GM19328 (cell line): ENCODE measurements at regions not wholly inside any gene's neighbourhood (a gene's known extent, or its start where the extent isn't known, plus 50 kb on each side); places are given as distances from the start of the nearest gene placed in this dataset.

Experiments used
- ATAC-seq: cut with Tn5 transposase; IDR thresholded peaks from one replicate; pipeline ENCODE4 v1.9.1; 2021; ENCODE audit warnings: mild to moderate bottlenecking, moderate library complexity; ENCODE audit not compliant: unreplicated experiment

DNA sequence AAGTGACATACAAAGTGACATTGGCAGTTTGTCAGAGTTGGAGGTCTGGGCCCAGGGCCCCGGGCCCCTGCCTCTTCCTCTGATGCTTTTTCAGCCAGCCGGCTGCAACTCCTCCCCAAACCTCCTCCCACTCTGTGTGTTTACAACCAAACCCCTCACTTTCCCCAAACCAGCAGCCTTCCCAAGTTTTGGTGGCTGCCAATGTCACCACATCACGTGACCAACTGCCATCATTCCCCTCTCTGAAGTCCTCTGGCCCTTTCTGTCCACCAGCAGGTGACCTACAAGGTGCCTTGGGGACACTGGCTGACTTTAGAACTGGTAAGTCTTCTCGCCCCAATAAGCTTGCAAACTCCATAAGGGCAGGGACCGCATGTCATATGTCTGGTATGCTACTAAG lies 357.7 kb downstream of the BCOR start:
- no peak for ATAC-seq

GRCh38 chrX:39741904-39742303 lies 355.9 kb downstream of the BCOR start:
- ATAC-seq, result no peak

GRCh38 chrX:39745818-39746217 lies 351.9 kb downstream of the BCOR start:
- ATAC-seq, result no peak

DNA sequence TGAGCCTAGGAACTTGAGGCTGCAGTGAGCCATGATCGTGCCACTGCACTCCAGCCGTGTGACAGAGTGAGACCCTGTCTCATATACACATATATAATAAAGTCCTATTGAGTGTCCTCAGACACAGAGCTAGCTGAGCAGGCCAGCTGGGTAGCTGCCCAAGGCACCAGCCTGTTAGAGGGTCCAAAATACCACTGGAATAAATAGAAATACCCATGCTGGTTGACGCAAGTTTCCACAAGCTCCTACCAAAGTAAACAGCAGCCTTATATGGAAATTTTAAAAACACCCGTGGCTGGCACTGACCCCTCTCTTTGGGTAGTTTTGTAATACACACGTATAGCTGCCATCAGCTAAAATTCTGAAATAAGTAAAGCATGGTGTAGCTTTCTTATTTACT lies 348.6 kb downstream of the BCOR start:
- ATAC-seq, result no peak

- ATAC-seq, result no peak
Measured at GRCh38 chrX:39749728-39750127, 348.0 kb downstream of the BCOR start.

DNA sequence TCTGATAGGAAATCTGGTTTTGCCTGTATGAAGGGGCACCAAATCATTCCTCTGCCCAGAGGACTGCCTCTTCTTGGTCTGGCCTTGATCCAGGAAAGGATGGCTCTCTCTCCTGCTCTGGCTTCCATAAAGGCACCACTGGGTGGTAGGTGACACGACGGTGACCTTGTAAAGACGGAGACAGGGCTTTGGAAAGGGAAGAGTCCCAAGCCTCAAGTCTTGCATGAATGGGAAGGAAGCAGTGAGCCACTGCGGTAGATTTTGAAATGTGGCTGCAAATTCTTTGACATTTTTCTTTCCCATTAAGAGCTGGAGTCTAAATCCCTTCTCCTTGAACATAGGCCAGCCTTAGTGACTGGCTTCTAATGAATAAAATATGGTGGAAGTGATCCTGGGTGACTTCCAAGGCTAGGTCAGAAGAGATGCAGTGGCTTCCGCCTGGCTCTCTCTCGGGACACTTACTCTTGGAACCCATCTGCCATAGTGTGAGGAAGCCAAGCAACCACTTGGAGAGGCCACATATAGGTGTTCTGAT lies 347.4 kb downstream of the BCOR start:
- ATAC-seq, result no peak

DNA sequence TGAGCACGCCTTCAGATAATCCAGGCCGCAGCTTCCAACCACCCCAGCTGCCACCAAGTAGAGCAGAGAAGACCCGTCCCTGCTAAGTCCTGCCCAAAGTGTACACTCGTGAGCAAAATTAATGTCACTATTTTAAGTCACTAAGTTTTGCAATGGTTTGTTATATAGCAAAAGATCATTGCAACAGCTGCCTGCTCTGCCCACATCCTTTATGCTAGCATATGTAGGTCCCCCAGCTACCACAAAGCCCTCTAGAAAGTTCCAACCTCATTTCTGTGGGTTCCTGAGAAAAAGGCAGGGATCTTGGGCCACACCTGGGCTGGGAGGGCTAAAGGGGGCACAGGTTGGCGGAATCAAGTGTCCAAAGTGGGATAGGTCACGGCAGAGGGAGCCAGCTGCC lies 346.9 kb downstream of the BCOR start:
- ATAC-seq, result no peak

DNA sequence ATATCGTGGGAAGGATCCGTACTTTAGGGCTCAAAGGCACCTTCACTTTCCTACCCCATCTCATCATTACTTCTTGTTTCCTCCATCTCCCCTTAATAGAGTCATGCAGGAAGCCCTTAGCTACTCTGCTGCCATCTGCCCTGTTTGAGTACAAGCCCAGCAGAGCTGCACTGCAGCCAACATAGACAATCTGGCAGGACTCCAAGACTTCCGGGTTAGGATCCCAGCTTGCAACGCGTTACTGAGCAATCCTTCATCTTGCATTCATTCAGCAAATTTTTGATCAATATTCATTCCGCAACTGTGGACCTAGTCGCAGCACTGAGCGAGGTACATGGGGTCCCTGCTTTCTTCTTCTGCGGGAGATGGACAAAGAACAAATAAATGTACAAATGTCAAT lies 344.9 kb downstream of the BCOR start:
- no peak for ATAC-seq

DNA sequence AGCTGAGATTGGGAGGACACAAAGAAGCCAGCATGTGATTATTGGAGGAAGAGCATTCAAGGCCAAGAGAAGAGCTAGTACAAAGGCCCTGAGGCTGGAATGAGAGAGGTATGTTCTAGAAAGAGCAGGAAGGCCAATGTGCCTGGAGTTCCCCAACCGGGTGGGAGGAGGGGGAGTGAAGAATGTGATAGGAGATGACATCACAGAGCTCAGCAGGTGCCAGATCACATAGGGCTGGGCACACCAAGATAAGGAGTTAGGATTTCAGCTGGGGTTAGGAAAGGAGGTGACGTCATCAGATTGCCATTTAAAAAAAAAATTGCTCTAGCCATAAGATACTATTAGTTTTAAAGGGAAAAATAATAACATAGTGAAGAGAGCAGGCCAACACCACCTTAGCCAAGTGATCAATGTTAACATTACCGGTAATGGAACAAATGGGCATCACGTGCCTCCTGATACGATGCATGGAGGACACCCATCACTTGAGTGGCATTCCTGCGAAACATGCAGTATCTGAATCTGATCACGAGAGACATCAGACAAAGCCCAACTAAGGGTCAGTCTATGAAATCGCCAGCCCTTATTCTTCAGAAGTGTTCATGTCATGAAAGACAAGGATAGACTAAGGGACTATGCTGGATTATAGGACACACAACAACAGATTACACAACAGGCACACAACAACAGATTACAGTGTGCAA lies 344.3 kb downstream of the BCOR start:
- ATAC-seq, result no peak

DNA sequence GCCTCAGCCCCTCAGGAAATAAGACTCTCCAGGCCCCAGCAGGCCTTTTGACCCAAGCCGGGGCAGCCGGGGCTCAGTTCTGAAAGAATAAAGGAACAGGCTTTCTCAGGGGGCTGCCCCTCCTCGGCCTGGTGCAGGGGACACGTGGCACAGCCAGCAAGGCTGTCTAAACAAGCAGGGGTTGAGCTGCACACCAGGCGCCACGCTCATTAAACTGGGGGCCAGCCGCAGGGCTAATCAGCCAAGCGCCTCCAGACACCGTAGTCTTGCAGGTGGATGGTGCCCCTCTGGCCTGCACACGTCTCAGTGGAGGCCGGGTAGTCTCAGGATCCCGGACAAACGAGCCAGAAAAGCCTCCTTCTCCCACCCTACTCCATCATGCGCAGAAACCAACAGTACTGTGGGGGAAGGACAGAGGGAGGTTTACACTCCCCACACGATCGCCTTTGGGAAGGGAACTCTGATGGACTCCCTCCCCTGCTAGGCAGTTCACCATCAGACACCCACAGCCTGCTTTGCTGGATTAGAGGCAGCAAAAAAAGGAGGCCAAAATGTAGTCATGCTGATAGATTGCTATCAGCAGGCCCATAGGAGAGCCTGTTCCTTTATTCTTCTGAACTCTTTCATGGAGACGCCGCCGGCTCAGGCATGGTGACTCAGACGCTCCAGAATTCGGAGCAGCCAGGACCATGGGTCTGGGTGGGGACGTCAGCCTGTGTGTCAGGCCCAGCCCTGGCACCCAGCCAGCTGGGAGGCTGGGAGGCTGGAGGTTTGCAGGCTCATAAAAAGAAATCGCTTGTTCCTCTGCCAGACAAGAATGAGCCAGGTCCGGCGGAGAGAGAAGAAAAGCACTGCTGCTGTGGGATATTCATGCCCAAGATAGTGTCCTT lies 342.4 kb downstream of the BCOR start:
- no peak for ATAC-seq

DNA sequence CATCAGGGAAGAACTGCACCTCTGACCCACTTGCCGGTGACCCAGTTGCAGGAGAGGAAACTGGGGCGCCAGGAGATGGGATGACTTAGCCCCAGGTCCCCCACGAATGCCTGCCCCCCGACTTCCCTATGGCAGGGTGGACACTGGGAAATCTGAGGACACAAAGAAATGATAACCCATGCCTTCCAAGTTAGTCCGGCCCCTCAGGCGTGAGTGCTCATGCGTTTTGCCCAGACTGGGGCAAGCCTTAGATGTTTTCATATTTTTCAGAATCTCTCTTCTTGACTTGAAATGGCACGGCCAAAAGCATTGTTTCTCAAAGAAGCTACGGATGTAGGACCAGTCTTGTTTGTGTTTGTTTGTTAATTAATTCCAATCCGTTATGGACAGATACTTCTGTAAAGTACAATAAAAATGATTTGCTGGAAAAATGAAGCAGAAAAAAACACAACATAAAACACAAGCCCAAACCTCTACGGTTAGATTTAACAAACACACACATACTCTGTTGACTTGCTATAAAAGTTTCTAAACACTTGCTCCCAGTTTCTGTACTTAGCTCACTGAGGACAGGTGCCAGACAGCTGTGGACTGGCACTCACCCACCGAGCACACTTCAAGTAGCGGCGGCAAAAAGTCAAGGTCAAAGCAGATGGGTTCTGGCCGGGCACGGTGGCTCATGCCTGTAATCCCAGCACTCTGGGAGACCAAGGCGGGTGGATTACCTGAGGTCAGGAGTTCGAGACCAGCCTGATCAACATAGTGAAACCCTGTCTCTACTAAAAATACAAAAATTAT lies 341.5 kb downstream of the BCOR start:
- ATAC-seq, result no peak

GRCh38 chrX:39757971-39758370 lies 339.8 kb downstream of the BCOR start:
- ATAC-seq, result no peak

DNA sequence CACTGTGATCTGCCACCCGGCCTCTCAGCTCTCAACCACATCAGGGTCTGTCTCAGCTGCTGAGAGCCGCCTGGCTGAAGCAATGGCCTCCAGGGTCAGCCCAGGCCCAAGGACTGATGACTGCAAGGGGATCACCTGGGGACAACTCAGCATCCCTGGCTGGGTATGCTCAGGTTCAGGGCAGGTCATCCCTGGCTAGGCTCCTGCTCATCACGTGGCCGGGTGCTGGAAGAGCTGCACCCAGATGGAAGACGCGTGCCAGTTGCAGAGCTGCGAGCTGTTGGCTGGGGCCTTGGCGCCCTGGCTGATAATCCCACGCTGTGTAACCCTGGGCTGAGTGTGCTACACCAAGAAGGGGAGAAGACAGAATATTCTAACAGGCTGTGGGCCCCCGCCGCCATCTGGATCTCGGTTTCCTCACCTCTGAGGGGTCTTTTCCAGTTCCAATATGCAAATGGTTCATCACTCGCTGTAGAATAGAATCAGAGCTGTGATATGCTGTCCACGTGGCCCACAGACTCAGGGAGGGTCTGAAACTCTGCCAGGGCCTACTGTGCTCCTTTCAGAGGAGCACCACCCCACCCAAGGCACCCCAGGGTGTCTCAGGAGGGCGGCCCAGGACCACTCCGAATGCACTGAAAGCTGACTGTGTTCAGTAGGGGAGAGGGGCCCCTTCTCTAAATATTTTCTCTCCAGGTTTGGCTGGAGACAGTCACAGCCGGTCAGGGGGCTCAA lies 338.8 kb downstream of the BCOR start:
- ATAC-seq, result no peak

- no peak for ATAC-seq
Measured at GRCh38 chrX:39759526-39760224, 338.1 kb downstream of the BCOR start.

GRCh38 chrX:39760930-39761329 lies 336.8 kb downstream of the BCOR start:
- ATAC-seq, result no peak

DNA sequence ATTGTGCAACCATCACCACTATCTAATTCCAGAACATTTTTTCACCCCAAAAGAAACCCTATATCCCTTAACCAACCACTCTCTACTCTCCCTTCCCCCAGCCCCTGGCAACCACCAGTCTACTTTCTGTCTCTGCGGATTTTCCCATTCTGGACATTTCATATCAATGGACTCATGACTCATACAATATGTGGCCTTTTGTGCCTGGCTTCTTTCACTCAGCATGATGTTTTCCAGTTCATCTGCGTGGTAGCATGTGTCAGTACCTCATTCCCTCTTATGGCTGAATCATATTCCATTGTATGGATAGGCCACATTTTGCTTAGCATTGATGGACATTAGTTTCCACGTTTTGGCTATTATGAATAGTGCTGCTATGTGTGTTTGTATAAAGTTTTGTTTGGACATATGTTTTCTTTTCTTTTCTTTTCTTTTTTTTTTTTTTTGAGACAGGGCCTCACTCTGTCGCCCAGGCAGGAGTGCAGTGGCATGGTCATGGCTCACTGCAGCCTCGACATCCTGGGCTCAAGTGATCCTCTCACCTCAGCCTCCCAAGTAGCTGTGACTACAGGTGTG lies 335.4 kb downstream of the BCOR start:
- ATAC-seq, result no peak

GRCh38 chrX:39764441-39764914 lies 333.3 kb downstream of the BCOR start:
- ATAC-seq, result no peak

DNA sequence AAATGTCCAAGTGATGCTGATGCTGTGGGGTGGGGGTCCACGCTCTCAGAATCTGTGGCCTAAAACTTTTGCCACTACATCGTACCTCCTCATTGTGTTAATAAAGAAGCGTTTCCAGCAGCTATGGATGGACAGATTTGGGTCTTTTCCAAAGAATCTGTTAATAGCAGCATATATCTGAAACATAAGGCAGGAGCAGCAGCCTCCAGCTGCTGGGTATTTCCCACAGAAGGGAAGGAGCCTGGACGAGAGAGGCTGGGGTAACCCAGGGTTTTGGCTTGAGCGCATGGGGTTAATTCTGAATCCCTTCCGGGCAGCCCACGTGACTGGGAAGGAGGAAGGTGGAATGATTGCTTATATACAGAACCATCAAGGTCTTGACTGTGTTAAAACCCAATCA lies 332.4 kb downstream of the BCOR start:
- ATAC-seq, result no peak

GRCh38 chrX:39766085-39766726 lies 331.6 kb downstream of the BCOR start:
- ATAC-seq, result no peak
